ENCODE measurements at regions not wholly inside any gene's neighbourhood (a gene's known extent, or its start where the extent isn't known, plus 50 kb on each side); places are given as distances from the start of the nearest gene placed in this dataset.

GRCh38 chr1:239282411-239282810 lies 104.0 kb upstream of the CHRM3 start:
- Histone ChIP-seq H2AFZ (ENCODE audit: insufficient read depth, low read depth, low read length, poor library complexity, severe bottlenecking) (no peak overlapping the region), H3K9ac (ENCODE audit: low read length) (no peak overlapping the region), H3K79me2 (ENCODE audit: control insufficient read depth, insufficient read depth, low read length) (no peaks in the 10 kb centered on the region), H3K27ac (ENCODE audit: low read length in 2 of 2) (no peak overlapping the region), H3K27me3 (replicated peaks in 1 of 4; ENCODE audit: control extremely low read depth in 1 of 4, control insufficient read depth in 3 of 4, insufficient read depth in 4 of 4, low read length in 3 of 4) (no peaks in the 10 kb centered on the region), H3K36me3 (replicated peaks in 1 of 2; ENCODE audit: control extremely low read depth in 1 of 2, control insufficient read depth in 1 of 2, extremely low read depth in 1 of 2, insufficient read depth in 2 of 2, low read length in 1 of 2) (no peaks in the 10 kb centered on the region), H3K4me2 (replicated peaks; ENCODE audit: low read depth, low read length, poor library complexity, severe bottlenecking) (no peak overlapping the region), H3K4me1 (ENCODE audit: control insufficient read depth in 2 of 2, insufficient read depth in 2 of 2, low read length in 2 of 2) (no peaks in the 10 kb centered on the region), H3K4me3 (ENCODE audit: control extremely low read depth in 1 of 5, extremely low read depth in 1 of 5, insufficient read depth in 1 of 5, low read depth in 2 of 5, low read length in 4 of 5) (no peak overlapping the region), H4K20me1 (ENCODE audit: control insufficient read depth, insufficient read depth, low read length, poor library complexity, severe bottlenecking) (no peaks in the 10 kb centered on the region), H3K9me3 (ENCODE audit: control extremely low read depth in 1 of 3, control insufficient read depth in 2 of 3, insufficient read depth in 1 of 3, low read length in 2 of 3) (peaks cover 0 to 1% (median 0%) of the 10 kb centered on the region in 3 donors)
- H3K9me3 Mint-ChIP-seq (ENCODE audit: insufficient read depth): peaks cover 3% of the 10 kb centered on the region
- no peaks in the 10 kb centered on the region for H3K4me1 Mint-ChIP-seq
- ChIA-PET POLR2A (no interaction called here), CTCF (no interaction called here)
- no peak for TF ChIP-seq CTCF (IDR thresholded peaks at IDR 0.05)
- no peak for TF ChIP-seq EZH2 (IDR thresholded peaks at IDR 0.05; ENCODE audit: borderline replicate concordance, insufficient read depth, low read depth, low read length, poor library complexity, severe bottlenecking)
- intact Hi-C loops (cut with micrococcal nuclease): no loop called here
- no peak for ATAC-seq (ENCODE audit: low read depth)
- no peak for DNase-seq
- H3K27ac Mint-ChIP-seq: no peak overlapping the region
- H3K4me3 Mint-ChIP-seq: no peak overlapping the region
- WGBS (ENCODE audit: insufficient coverage): 69% methylated on average over 2 of the region's 3 CpGs
- H3K27me3 Mint-ChIP-seq: no peaks in the 10 kb centered on the region

- H3K79me2 ChIP-seq (ENCODE audit: control insufficient read depth, insufficient read depth, low read length): no peaks in the 10 kb centered on the region
- no peaks in the 10 kb centered on the region for H3K27me3 ChIP-seq (replicated peaks in 1 of 4; ENCODE audit: control extremely low read depth in 1 of 4, control insufficient read depth in 3 of 4, insufficient read depth in 4 of 4, low read length in 3 of 4)
- Mint-ChIP-seq H3K27ac (no peak overlapping the region), H3K4me3 (no peak overlapping the region), H3K4me1 (no peaks in the 10 kb centered on the region), H3K9me3 (ENCODE audit: insufficient read depth) (peaks cover 2% of the 10 kb centered on the region), H3K27me3 (no peaks in the 10 kb centered on the region)
- ATAC-seq (ENCODE audit: low read depth): no peak
- H3K4me2 ChIP-seq (replicated peaks; ENCODE audit: low read depth, low read length, poor library complexity, severe bottlenecking): no peak overlapping the region
- H3K4me1 ChIP-seq (ENCODE audit: control insufficient read depth in 2 of 2, insufficient read depth in 2 of 2, low read length in 2 of 2): no peaks in the 10 kb centered on the region
- no peak overlapping the region for H3K9ac ChIP-seq (ENCODE audit: low read length)
- no peak overlapping the region for H2AFZ ChIP-seq (ENCODE audit: insufficient read depth, low read depth, low read length, poor library complexity, severe bottlenecking)
- H3K9me3 ChIP-seq (ENCODE audit: control extremely low read depth in 1 of 3, control insufficient read depth in 2 of 3, insufficient read depth in 1 of 3, low read length in 2 of 3): peaks cover 0 to 3% (median 1%) of the 10 kb centered on the region in 3 donors
- WGBS (ENCODE audit: insufficient coverage): 54% methylated on average over 5 of the region's 5 CpGs
- intact Hi-C loops (cut with micrococcal nuclease): no loop called here
- no peaks in the 10 kb centered on the region for H4K20me1 ChIP-seq (ENCODE audit: control insufficient read depth, insufficient read depth, low read length, poor library complexity, severe bottlenecking)
- H3K36me3 ChIP-seq (replicated peaks in 1 of 2; ENCODE audit: control extremely low read depth in 1 of 2, control insufficient read depth in 1 of 2, extremely low read depth in 1 of 2, insufficient read depth in 2 of 2, low read length in 1 of 2): no peaks in the 10 kb centered on the region
- POLR2A ChIA-PET: no interaction called here
- H3K27ac ChIP-seq (ENCODE audit: low read length in 2 of 2): no peak overlapping the region
- CTCF ChIA-PET: no interaction called here
- no peak overlapping the region for H3K4me3 ChIP-seq (ENCODE audit: control extremely low read depth in 1 of 5, extremely low read depth in 1 of 5, insufficient read depth in 1 of 5, low read depth in 2 of 5, low read length in 4 of 5)
- TF ChIP-seq EZH2 (IDR thresholded peaks at IDR 0.05; ENCODE audit: borderline replicate concordance, insufficient read depth, low read depth, low read length, poor library complexity, severe bottlenecking) (no peak), CTCF (IDR thresholded peaks at IDR 0.05) (no peak)
- DNase-seq: no peak
Observed at GRCh38 chr1:239276051-239276450, 110.3 kb upstream of the CHRM3 start.

Data from B cell (primary cell).